ENCODE measurements at regions not wholly inside any gene's neighbourhood (a gene's known extent, or its start where the extent isn't known, plus 50 kb on each side); places are given as distances from the start of the nearest gene placed in this dataset.

- no peak for TF ChIP-seq CTCF (IDR thresholded peaks at IDR 0.05; ENCODE audit: borderline replicate concordance, control extremely low read depth, extremely low read depth, insufficient read depth, missing control alignments)
- in situ Hi-C loops (cut with MboI; ENCODE audit: low sequenced_read_pairs, unreplicated experiment) = no loop called here
- DNase-seq (ENCODE audit: low spot score) = no peak
These were observed 731.5 kb upstream of the FZD8 start for GRCh38 chr10:36373424-36374096.

GRCh38 chr10:36367362-36367761 lies 725.3 kb upstream of the FZD8 start:
- in situ Hi-C loops (cut with MboI; ENCODE audit: low sequenced_read_pairs, unreplicated experiment) = no loop called here
- no peak for DNase-seq (ENCODE audit: low spot score)
- TF ChIP-seq CTCF (IDR thresholded peaks at IDR 0.05; ENCODE audit: borderline replicate concordance, control extremely low read depth, extremely low read depth, insufficient read depth, missing control alignments) = no peak

GRCh38 chr10:36366843-36367242 lies 724.7 kb upstream of the FZD8 start:
- in situ Hi-C loops (cut with MboI; ENCODE audit: low sequenced_read_pairs, unreplicated experiment) = no loop called here
- no peak for DNase-seq (ENCODE audit: low spot score)
- no peak for TF ChIP-seq CTCF (IDR thresholded peaks at IDR 0.05; ENCODE audit: borderline replicate concordance, control extremely low read depth, extremely low read depth, insufficient read depth, missing control alignments)

- in situ Hi-C loops (cut with MboI; ENCODE audit: low sequenced_read_pairs, unreplicated experiment) = no loop called here
- DNase-seq (ENCODE audit: low spot score) = no peak
- TF ChIP-seq CTCF (IDR thresholded peaks at IDR 0.05; ENCODE audit: borderline replicate concordance, control extremely low read depth, extremely low read depth, insufficient read depth, missing control alignments) = no peak
These were observed 724.0 kb upstream of the FZD8 start for GRCh38 chr10:36366065-36366464.

- in situ Hi-C loops (cut with MboI; ENCODE audit: low sequenced_read_pairs, unreplicated experiment) = no loop called here
- no peak for TF ChIP-seq CTCF (IDR thresholded peaks at IDR 0.05; ENCODE audit: borderline replicate concordance, control extremely low read depth, extremely low read depth, insufficient read depth, missing control alignments)
- DNase-seq (ENCODE audit: low spot score) = no peak
These were observed 720.2 kb upstream of the FZD8 start for GRCh38 chr10:36362257-36362656.

- no peak for DNase-seq (ENCODE audit: low spot score)
- in situ Hi-C loops (cut with MboI; ENCODE audit: low sequenced_read_pairs, unreplicated experiment) = no loop called here
- no peak for TF ChIP-seq CTCF (IDR thresholded peaks at IDR 0.05; ENCODE audit: borderline replicate concordance, control extremely low read depth, extremely low read depth, insufficient read depth, missing control alignments)
These were observed 716.6 kb upstream of the FZD8 start for GRCh38 chr10:36358736-36359135.
